Stomach smooth muscle (tissue), 2 donors: ENCODE measurements at regions not wholly inside any gene's neighbourhood (a gene's known extent, or its start where the extent isn't known, plus 50 kb on each side); places are given as distances from the start of the nearest gene placed in this dataset.

ENCODE experiments used
- H3K27ac ChIP-seq: one replicate; pipeline ENCODE4 v1.7.0; 2013; ENCODE audit warnings: mild to moderate bottlenecking, low read length, inconsistent platforms
- H3K27me3 ChIP-seq, 2 donors: one replicate each; pipeline ENCODE4 v1.7.0; 2013; ENCODE audit warnings: low read length in 2 of 2; ENCODE audit not compliant: insufficient read depth in 2 of 2, control insufficient read depth in 1 of 2
- H3K36me3 ChIP-seq, 2 donors: one replicate each; pipeline ENCODE4 v1.7.0; 2013; ENCODE audit warnings: low read length in 2 of 2; ENCODE audit not compliant: control insufficient read depth in 2 of 2, insufficient read depth in 2 of 2
- H3K4me1 ChIP-seq: one replicate; pipeline ENCODE4 v1.7.0; 2013; ENCODE audit warnings: low read length; ENCODE audit not compliant: control insufficient read depth, insufficient read depth
- H3K4me3 ChIP-seq, 2 donors: one replicate each; pipeline ENCODE4 v1.7.0; 2013; ENCODE audit warnings: low read length in 2 of 2
- H3K9ac ChIP-seq, 2 donors: one replicate each; pipeline ENCODE4 v1.7.0; 2013; ENCODE audit warnings: low read length in 2 of 2, mild to moderate bottlenecking in 1 of 2
- H3K9me3 ChIP-seq, 2 donors: one replicate each; pipeline ENCODE4 v1.7.0; 2013; ENCODE audit warnings: low read length in 2 of 2; ENCODE audit not compliant: control insufficient read depth in 2 of 2
- donor health status: healthy.
- donor health status: Pancreatic carcinoma.

- no peaks in the 10 kb centered on the region for H3K27me3 ChIP-seq
- H3K4me3 ChIP-seq: peak overlapping the region; percentile 44 to 54
- H3K9ac ChIP-seq: peak overlapping the region; percentile 36 to 49
- H3K27ac ChIP-seq: peak overlapping the region; percentile 41
- no peaks in the 10 kb centered on the region for H3K36me3 ChIP-seq
- no peaks in the 10 kb centered on the region for H3K9me3 ChIP-seq
- H3K4me1 ChIP-seq: peaks cover 21% of the 10 kb centered on the region
These were observed 140.4 kb upstream of the NAMPT start for GRCh38 chr7:106425017-106425719.

GRCh38 chr7:106424476-106425016 is 139.8 kb upstream of the NAMPT start:
- H3K27ac ChIP-seq: no peak overlapping the region
- no peaks in the 10 kb centered on the region for H3K36me3 ChIP-seq
- no peak overlapping the region for H3K4me3 ChIP-seq
- H3K27me3 ChIP-seq: no peaks in the 10 kb centered on the region
- peaks cover 21% of the 10 kb centered on the region for H3K4me1 ChIP-seq
- H3K9me3 ChIP-seq: no peaks in the 10 kb centered on the region
- H3K9ac ChIP-seq: peak overlapping the region in 1 of 2 donors; percentile 13

- Histone ChIP-seq H3K4me1 (peaks cover 21% of the 10 kb centered on the region), H3K9me3 (no peaks in the 10 kb centered on the region), H3K27ac (no peak overlapping the region), H3K9ac (no peak overlapping the region), H3K4me3 (no peak overlapping the region), H3K27me3 (no peaks in the 10 kb centered on the region), H3K36me3 (no peaks in the 10 kb centered on the region)
These were observed 139.2 kb upstream of the NAMPT start for GRCh38 chr7:106423821-106424475.

- no peak overlapping the region for H3K27ac ChIP-seq
- H3K36me3 ChIP-seq: no peaks in the 10 kb centered on the region
- no peaks in the 10 kb centered on the region for H3K9me3 ChIP-seq
- H3K27me3 ChIP-seq: no peaks in the 10 kb centered on the region
- H3K9ac ChIP-seq: no peak overlapping the region
- no peak overlapping the region for H3K4me3 ChIP-seq
- H3K4me1 ChIP-seq: peaks cover 25% of the 10 kb centered on the region
These were observed 138.3 kb upstream of the NAMPT start for GRCh38 chr7:106423111-106423510.

GRCh38 chr7:106421181-106421762 is 136.5 kb upstream of the NAMPT start:
- no peaks in the 10 kb centered on the region for H3K27me3 ChIP-seq
- peak overlapping the region; percentile 55 for H3K27ac ChIP-seq
- peaks cover 0 to 6% of the 10 kb centered on the region in 2 donors for H3K9me3 ChIP-seq
- H3K4me1 ChIP-seq: peaks cover 25% of the 10 kb centered on the region
- no peak overlapping the region for H3K4me3 ChIP-seq
- H3K36me3 ChIP-seq: no peaks in the 10 kb centered on the region
- H3K9ac ChIP-seq: peak overlapping the region in 1 of 2 donors; percentile 46

- no peaks in the 10 kb centered on the region for H3K27me3 ChIP-seq
- H3K4me3 ChIP-seq: no peak overlapping the region
- peaks cover 0 to 6% of the 10 kb centered on the region in 2 donors for H3K9me3 ChIP-seq
- no peaks in the 10 kb centered on the region for H3K36me3 ChIP-seq
- H3K27ac ChIP-seq: peak overlapping the region; percentile 55
- peak overlapping the region in 1 of 2 donors; percentile 46 for H3K9ac ChIP-seq
- H3K4me1 ChIP-seq: peaks cover 24% of the 10 kb centered on the region
These were observed 136.0 kb upstream of the NAMPT start for GRCh38 chr7:106420736-106421135.

- Histone ChIP-seq H3K9ac (no peak overlapping the region), H3K4me1 (peaks cover 19% of the 10 kb centered on the region), H3K4me3 (no peak overlapping the region), H3K36me3 (no peaks in the 10 kb centered on the region), H3K27ac (no peak overlapping the region), H3K9me3 (peaks cover 0 to 9% of the 10 kb centered on the region in 2 donors), H3K27me3 (no peaks in the 10 kb centered on the region)
These were observed 135.4 kb upstream of the NAMPT start for GRCh38 chr7:106420210-106420609.

GRCh38 chr7:106419455-106420182 is 134.8 kb upstream of the NAMPT start:
- Histone ChIP-seq H3K4me3 (no peak overlapping the region), H3K4me1 (peaks cover 17% of the 10 kb centered on the region), H3K27ac (no peak overlapping the region)

GRCh38 chr7:106418526-106418925 is 133.7 kb upstream of the NAMPT start:
- H3K27me3 ChIP-seq: no peaks in the 10 kb centered on the region
- H3K4me3 ChIP-seq: no peak overlapping the region
- H3K4me1 ChIP-seq: peaks cover 17% of the 10 kb centered on the region
- no peak overlapping the region for H3K9ac ChIP-seq
- no peaks in the 10 kb centered on the region for H3K36me3 ChIP-seq
- H3K9me3 ChIP-seq: peaks cover 0 to 9% of the 10 kb centered on the region in 2 donors
- no peak overlapping the region for H3K27ac ChIP-seq

More at GRCh38 chr7:106419455-106420182, 134.8 kb upstream of the NAMPT start:
- Histone ChIP-seq H3K36me3 (no peaks in the 10 kb centered on the region), H3K9ac (no peak overlapping the region), H3K9me3 (peaks cover 0 to 9% of the 10 kb centered on the region in 2 donors), H3K27me3 (no peaks in the 10 kb centered on the region)

GRCh38 chr7:106418094-106418493 is 133.3 kb upstream of the NAMPT start:
- Histone ChIP-seq H3K27ac (no peak overlapping the region), H3K36me3 (no peaks in the 10 kb centered on the region), H3K4me3 (no peak overlapping the region), H3K4me1 (peaks cover 17% of the 10 kb centered on the region), H3K27me3 (no peaks in the 10 kb centered on the region), H3K9me3 (peaks cover 0 to 9% of the 10 kb centered on the region in 2 donors), H3K9ac (no peak overlapping the region)
